DOHH2 (cell line): ENCODE measurements at regions not wholly inside any gene's neighbourhood (a gene's known extent, or its start where the extent isn't known, plus 50 kb on each side); places are given as distances from the start of the nearest gene placed in this dataset.

Experiments
- EZH2phosphoT487 ChIP-seq: fragments of 200-600 bp; sonication (generic); IDR thresholded peaks from 2 replicates; pipeline ENCODE4 v1.6.1; 2017; ENCODE audit warnings: borderline replicate concordance, mild to moderate bottlenecking, antibody characterized with exemption, low read length, moderate library complexity, mixed read lengths
- TF ChIP-seq, protein P1 (sequence below): fragments of 200-600 bp; sonication (generic); IDR thresholded peaks from one replicate; pipeline ENCODE4 v1.5.1; 2014; ENCODE audit warnings: antibody characterized with exemption, mild to moderate bottlenecking, low read depth, low read length; ENCODE audit not compliant: poor library complexity, severe bottlenecking

GRCh38 chr3:72189339-72189738, 404.4 kb upstream of the PROK2 start:
- TF ChIP-seq, protein P1, sequence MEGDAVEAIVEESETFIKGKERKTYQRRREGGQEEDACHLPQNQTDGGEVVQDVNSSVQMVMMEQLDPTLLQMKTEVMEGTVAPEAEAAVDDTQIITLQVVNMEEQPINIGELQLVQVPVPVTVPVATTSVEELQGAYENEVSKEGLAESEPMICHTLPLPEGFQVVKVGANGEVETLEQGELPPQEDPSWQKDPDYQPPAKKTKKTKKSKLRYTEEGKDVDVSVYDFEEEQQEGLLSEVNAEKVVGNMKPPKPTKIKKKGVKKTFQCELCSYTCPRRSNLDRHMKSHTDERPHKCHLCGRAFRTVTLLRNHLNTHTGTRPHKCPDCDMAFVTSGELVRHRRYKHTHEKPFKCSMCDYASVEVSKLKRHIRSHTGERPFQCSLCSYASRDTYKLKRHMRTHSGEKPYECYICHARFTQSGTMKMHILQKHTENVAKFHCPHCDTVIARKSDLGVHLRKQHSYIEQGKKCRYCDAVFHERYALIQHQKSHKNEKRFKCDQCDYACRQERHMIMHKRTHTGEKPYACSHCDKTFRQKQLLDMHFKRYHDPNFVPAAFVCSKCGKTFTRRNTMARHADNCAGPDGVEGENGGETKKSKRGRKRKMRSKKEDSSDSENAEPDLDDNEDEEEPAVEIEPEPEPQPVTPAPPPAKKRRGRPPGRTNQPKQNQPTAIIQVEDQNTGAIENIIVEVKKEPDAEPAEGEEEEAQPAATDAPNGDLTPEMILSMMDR, result no peak
- TF ChIP-seq EZH2phosphoT487, result no peak
